DMS53 treated with DMSO at 0.1 percent for 48 hours (cell line): ENCODE measurements at regions not wholly inside any gene's neighbourhood (a gene's known extent, or its start where the extent isn't known, plus 50 kb on each side); places are given as distances from the start of the nearest gene placed in this dataset.

Source experiments
- DNase-seq: peaks from one replicate; lab custom pipeline; 2025; ENCODE audit not compliant: unreplicated experiment; lab: John Stamatoyannopoulos, UW

DNA sequence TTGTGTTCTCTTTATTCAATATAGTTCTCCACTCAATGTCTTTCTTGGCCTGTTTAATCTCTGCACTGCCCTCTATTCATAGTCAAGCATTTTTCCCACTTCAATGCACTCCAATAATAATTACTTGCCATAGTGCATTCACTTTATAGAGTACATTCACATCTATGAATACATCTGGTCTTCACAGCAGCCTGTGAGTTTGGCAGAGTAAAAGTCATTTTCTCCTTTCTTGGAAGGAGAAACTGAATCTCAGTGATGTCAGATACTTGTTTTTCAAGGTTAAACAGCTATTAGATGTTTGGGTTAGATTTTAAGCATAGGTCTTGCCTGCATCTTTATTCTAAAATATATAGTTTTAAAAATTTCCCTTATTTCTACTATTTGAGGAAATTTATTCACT, 373.2 kb downstream of the TRIB2 start:
- no peak for DNase-seq

DNA sequence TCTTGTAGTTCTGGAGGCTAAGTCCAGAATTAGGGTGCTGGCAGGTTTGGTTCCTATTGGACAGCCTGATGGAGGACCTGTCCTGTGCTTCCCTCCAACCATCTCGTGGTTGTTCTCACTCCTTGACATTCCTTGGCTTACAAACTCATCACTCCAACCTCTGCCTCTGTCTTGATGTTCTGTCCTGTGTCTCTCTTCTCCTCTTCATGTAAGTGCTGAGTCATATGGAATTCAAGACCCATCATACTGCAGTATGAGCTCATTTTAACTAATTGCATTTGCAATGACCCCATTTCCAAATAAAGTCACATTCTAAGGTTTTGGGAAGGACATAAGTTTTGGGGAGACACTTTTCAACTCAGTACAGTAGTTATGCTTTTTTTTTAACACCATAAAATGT, 374.7 kb downstream of the TRIB2 start:
- no peak for DNase-seq

DNA sequence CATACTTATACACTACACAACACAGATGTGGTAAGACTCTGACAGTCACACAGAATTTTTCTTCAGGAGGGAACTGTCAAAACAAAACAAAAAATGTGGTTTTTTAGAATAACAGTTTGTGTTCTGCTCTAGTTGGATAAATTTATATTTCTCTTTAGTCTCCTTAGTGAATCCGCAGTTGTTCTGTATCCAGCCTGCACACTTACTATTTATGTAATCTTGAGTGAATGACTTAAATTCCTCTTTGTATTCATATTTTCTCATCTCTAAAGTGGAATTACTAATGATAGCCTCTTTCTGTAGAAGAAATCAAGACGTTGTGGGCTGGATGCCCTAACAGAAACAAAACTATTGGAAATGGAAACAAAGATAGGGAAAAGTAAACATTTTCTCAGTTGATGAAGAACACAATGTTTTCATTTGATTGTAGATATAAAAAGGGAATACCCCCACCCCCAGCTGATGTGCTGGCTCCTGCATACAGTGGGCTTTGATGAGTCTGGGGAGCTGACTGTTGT, 375.2 kb downstream of the TRIB2 start:
- no peak for DNase-seq

DNA sequence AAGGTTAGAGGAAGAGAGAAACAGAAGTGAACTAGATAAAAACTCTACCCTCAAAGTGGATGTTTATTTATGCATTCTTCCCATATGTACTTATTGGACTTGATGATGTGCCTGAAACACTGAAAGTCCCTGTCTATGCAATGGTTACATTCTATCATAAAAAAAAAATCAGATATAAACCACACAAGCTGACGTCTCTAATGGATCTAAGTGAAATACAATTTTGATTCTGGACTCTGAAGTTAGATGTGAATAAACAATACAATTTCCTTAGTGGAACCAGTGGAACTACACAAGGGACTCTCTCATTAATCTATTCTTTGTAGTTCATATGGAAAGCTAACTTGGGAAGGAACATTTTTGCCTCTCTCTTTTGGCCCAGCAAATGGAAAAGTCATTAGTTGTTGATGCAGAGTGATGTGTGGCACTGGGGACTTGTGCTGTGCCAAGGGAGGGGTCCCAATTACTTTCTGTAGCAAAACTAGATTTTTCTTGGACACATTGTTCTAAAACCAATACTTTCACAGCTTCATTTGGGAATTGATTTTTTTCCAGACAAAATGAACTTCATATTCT, 376.8 kb downstream of the TRIB2 start:
- no peak for DNase-seq

DNA sequence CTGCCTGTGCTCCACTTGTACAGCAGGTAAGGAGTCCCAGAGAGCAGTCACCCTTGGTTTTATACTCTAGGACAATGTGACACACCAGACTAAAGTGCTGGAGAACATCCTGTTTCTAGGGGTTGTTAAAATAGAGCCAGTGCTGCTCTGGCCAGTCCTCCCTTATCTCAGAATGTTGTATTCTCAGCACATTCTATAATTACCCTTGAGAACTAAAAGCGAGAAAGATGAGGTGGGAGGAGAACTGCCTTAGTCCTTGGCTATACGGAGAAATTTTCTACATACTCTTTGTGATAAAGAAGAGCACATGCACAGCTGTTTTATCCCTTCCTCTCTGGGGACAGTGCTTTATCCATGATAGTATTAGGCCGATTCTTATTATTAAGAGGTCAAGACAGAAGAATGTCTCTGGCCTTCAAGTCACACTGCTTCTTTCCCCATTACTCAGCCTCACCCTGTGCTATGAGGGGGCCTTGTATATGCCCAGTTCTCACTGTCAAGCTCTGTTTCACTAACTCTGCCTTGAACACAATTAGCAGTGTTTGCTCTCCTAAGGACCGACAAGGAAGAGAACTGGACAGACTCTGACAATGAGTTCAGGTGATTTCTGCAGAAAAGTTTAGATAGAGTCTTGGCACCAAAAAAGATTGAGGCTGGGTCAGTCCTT, 385.8 kb downstream of the TRIB2 start:
- no peak for DNase-seq

DNA sequence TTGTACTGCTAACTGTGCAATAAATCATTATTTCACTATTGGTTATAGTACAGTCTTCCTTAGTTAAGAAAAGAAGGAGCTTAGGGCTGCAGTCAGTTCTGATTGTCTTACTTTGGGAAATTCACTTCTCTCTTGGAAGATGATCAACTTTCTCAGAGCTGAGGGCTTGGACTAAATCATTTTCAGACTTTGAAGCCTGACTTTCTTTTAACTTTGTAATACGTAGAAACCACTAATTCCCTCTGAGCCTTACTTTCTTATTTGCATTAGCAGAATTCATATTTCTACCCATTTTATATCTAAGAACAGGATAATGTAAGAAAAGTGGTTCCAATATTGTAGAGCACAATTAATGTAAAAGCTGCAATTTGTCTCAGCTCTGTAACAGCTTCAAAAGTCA, 386.4 kb downstream of the TRIB2 start:
- DNase-seq, result no peak

DNA sequence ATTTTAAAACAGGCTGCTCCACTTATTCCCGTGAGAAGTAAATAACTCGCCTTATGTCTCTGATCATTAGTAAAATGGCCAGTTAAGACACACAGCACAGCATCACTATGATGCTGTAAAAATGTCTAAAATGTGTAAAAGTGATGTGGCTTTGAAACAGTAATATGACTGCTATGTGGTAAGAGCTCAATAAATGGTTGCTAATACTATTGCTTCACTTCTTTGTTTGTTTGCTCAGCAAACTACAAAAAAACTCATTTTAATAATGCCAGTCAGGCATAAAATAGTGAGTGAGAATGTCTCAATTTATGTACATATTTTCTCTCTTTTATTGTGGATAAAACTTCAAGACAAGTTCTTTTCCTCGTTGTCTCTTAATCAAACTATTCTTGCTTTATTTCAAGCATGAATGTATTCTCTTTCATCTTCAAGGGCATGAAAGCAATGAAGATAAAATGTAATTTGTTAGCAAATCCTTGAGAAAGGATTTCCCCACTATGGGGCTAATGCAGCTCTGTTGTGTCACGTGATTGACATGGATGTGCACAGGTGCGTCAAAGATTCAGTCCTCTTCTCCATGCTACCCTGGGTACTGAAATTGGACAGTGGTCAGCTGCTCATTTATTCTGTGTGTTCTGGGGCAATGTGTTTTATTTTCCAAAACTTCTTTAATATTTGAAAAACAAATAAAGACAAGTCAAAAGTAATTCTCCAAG, 387.2 kb downstream of the TRIB2 start:
- no peak for DNase-seq

DNA sequence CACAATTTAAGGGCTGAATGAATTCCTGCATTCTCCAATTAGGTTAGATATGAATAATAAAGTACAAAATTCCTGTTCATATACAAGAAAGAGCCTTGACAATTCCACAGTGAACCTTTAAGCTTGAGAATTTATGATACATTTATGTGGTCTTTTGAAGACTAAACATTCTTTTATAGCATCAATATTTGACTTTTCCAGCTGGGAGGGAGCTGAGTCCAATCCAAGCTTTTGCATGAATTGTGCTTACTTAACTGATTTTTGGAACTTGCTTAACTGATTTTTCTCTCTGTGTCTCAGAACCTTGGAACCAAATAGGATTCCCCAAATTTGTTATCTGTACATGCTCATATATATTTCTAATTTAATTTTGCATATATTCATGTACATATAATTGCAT, 388.0 kb downstream of the TRIB2 start:
- no peak for DNase-seq

DNA sequence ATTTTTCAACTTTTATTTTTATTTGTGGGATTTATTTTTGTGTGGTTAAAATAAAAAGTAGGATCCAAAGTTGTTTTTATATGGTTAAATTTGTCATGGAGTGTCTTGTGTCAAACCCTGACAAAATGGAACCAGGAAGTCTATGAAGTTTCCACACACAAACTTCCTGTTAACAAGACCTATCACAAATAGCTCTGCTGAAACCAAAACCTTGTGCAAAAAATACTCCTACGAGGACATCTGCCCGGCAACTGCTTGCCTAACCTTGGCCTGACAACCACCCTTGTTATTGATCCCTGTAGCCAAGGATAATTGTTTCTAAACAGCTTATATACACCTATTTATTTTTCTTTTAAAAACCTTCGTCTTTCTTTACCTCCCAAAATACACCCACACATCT, 389.6 kb downstream of the TRIB2 start:
- DNase-seq, result no peak

DNA sequence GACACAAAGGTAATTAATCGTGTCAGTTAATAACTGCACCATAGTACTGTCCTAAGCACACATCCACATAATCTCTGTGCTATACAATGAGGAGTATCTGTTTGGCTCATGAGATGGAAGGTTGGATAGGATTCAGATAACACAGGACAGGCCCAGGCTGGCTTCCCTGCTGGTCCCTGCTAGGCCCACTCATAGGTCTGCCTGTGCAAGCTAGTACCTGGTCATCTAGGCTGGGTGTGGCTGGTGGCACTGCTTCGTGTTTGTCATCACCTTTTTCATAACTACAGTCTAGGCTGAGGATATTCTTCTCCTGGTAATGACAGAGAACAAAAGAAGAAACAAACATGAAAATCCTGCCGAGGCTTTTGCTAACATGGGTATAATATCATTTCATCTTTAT, 392.8 kb downstream of the TRIB2 start:
- no peak for DNase-seq

DNA sequence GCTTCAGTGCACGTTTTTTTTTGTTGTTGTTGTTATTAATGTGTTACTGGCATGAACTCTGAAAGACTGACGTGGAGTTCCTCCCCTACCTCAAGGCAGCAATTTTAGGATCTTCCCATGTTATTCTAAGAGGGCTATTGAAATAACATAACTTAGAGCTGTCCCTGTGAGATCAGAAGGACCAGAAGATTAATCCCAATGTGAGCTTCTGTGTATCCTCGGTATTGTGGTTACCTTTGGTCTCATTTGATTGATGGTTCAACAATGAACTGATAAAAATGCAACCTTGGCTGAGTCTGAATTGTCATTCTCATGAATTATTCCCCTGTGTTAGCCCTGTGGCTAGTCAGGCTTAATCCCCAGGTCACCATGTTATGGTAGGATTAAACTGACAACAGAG, 394.1 kb downstream of the TRIB2 start:
- no peak for DNase-seq

DNA sequence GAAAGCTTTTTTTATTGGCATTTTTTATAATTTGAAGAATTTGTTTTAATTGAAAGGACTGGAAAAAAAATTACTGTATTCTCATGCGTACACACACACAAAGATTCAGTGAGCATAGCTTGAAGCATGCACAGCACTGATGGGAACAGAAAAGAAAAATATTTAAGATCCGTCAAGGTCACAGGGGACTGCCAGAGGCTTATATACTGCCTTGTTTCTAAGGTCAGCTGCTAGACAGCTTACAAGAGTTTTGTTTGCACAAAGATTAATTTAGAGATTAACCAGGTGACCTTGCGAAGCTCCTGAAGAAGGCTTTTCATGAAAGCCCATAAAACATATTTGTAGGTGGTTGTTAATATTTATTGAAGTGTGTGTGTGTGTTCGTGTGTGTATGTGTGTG, 396.3 kb downstream of the TRIB2 start:
- DNase-seq, result peak; percentile 3

DNA sequence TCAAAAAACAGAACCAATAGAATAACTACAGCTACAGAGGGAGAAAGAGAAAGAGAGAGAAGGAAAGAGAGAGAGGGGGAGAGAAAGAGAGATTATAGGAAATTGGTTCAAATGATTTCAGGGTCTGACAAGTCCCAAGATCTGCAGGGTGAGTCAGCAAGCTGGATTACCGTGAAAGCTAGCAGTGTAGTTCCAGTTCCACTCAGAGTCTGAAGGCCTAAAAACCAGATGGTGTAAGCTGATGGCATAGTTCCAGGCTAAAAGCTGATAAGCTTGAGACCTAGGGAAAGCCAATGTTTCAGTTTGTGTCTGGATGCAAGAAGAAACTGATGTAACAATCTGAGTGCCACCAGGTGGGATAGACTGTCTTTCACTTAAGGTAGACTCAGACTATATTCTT, 397.7 kb downstream of the TRIB2 start:
- peak; percentile 23 for DNase-seq

DNA sequence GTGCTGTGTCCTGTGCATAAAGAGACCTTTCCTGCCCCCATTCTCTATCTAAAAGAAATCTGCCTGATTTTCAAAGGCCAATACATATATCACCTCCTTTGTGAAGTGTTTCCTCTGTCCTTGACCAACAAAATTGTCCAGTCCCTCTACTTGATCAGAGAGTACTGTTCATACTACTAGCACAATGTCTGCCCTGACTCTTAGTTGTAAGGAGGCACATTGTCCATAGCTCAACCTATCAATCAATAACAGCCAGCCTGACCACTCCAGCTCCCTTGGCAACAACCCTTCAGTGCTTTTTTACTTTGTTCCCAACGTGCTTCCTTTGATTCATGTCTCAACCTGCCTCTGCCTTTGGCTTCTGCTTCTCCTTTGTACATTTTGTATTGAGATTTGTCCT, 398.9 kb downstream of the TRIB2 start:
- no peak for DNase-seq

DNA sequence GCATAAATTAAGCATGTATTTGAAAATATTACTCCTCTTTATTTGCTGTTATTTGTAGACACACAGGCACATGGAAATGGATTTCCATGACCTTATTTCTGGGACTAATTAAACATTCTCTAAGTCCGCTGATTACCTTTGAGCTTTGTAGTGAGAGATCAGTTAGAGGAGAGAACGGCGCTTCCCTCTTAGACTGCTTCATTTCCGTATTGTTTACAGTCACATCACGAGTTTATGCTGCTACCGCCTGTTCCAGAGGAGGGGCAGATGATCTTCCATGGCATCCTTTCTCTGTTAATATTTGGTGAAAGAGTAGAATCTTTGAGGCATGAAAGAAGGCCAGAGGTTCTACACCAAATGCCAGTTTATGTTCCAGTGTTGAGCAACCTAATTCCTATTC, 404.4 kb downstream of the TRIB2 start:
- DNase-seq, result no peak

DNA sequence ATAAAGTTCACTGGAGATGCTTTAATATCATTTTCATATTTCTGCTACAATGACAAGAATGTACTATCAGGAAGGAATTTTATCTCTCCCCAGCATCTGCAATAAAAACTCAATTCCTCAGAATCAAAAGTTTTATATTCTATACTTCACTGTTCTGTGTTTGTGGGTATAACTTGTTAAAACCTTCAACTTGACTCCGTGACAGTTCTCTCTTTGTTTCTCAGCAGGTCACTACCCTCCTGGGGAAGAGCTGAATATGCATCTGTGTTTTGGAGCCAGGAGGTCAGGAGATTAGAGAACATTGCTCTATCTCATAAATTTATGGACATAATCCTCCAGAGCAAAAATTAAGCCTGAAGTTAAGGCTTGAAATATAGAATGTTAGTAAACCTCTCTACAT, 411.4 kb downstream of the TRIB2 start:
- DNase-seq, result no peak

DNA sequence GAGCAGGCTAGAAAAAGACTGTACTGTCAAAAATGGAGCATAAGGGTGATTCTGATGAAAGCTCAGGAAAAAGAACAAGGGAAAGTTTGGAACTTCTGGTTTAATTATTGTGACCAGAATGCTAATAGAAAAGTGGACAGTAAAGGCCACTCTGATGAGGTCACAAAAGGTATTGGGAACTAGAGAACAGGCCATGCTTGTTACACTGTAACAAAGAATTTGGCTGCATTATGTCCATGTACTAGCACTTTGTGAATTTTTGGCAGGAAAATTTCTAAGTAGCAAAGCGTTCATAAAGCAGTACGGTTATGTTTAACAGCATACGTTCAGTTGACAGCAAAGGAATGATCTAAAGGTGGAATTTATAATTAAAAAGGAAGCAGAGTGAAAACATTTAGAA, 418.6 kb downstream of the TRIB2 start:
- DNase-seq, result no peak

DNA sequence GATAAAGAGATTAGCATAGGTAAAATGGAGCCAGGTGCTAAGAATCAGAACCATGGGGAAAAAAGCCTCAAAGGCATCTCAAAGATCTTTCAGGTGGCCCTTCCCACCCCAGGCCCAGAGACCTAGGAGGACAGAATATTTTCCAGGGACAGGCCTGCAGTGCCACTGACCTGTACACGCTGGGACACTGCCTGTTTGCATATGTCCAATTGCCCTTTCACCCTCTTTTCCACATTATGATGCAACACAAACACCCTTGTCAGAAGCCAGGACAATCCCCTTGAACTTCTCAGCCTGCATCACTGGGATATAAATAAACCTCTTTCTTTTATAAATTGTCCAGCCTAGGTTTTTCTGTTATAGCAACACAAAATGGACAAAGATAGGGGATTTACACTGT, 419.1 kb downstream of the TRIB2 start:
- no peak for DNase-seq

DNA sequence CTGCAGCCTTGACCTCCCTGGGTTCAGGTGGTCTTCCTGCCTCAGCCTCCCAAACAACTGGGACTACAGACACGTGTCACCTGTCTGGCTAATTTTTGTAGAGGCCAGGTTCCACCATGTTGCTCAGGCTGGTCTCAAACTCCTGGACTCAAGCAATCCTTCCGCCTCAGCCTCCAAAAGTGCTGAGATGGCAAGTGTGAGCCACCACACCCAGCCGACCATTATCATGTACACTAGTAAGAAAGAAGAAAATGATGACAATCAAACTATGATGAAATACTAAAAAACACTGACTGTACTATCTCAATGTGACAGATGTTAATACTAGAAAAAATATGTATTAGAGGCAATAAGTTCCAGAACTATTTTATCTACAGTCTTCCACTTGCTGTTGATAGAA, 420.9 kb downstream of the TRIB2 start:
- DNase-seq, result no peak

DNA sequence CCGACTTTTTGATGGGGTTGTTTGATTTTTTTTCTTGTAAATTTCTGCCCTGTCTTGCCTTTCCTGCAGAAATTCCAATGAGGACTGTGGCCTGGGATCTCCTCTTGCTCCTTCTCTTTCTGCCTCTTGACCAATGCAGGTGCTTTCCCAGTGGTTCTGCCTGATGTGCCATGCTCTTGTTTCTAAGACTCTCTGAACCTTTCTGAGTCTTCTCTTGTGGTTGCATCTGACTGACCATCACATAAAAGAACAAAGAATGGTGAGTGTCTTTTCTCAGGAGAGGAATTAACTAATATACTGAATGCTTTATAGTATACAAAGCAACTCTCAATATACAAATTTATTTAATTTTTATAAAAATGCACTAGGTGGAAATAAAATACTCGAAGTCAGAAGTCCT, 424.6 kb downstream of the TRIB2 start:
- DNase-seq, result no peak

DNA sequence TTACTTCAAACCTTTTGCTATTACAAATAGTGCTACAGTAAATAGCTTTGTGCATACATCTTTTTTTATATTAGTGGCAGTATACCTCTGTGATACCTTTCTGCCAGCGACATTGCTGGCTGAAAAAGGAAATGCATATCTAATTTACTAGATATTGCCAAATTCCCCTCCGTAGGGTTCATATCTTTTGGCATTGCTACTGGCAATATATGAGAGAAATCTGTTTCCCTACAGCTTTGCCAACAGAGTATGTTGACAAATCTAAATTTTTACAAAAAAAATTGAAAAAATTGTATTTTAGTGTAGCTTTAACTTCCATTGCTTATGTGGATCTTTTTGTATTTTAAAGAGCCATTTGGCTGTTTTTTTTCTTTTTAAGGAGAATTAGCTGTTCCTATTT, 426.7 kb downstream of the TRIB2 start:
- no peak for DNase-seq

DNA sequence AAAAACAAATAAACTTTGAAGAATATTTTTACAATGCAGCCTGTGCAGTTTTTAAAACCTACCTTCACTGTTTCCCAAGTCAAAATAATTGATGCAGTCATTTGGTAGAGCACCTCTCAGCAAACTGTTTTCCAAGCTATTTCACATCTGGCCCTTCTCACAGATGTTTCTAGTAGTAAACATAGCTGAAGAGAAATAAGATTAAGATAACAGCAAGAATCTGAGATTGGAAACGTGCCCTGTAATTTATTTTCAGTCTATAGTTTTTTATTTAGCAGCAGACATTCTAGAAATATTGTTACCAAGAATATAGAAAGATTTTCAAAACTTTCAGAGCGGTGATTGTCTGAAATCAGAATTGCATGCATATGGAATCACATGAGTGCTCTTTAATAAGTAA, 440.2 kb downstream of the TRIB2 start:
- DNase-seq, result no peak

DNA sequence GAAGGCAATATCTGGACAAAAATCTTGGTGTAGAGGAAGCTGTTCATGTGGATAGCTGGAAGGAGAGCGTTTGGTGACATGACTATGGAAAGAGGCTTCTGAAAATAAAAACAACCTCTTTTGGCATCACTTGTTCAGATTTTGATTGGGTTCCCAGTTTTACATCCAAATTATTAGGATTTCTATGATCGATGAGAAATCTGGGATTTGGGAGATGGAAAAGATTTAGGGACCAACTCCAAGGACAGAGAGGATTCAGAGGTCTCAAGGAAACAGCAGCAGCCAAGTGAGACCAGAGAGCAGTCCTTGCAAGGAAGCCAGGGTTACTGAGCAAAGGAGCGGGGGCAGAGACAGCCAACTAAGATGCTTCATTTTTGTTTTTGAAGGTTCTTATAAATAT, 441.7 kb downstream of the TRIB2 start:
- DNase-seq, result no peak
